Thymus (tissue), 11 donors: ENCODE measurements at regions not wholly inside any gene's neighbourhood (a gene's known extent, or its start where the extent isn't known, plus 50 kb on each side); places are given as distances from the start of the nearest gene placed in this dataset.

ENCODE experiments used
- DNase-seq, 9 donors: peaks; one replicate each; pipeline ENCODE4 v3.0.0-alpha.2; 2013; ENCODE audit warnings: low spot score in 9 of 9, low read depth in 6 of 9, missing footprints in 1 of 9
- H3K27ac ChIP-seq, 2 donors: one replicate each; pipeline ENCODE4 v1.5.1; 2013; ENCODE audit warnings: control low read depth in 1 of 2, low read depth in 1 of 2, low read length in 1 of 2, mild to moderate bottlenecking in 1 of 2, moderate library complexity in 1 of 2
- H3K27me3 ChIP-seq, 2 donors: one replicate each; pipeline ENCODE4 v1.5.1; 2013; ENCODE audit warnings: low read length in 1 of 2; ENCODE audit not compliant: control insufficient read depth in 2 of 2, insufficient read depth in 1 of 2
- H3K36me3 ChIP-seq, 2 donors: one replicate each; pipeline ENCODE4 v1.5.1; 2013; ENCODE audit warnings: low read length in 1 of 2, mild to moderate bottlenecking in 1 of 2, moderate library complexity in 1 of 2; ENCODE audit not compliant: control insufficient read depth in 2 of 2, insufficient read depth in 2 of 2
- H3K4me1 ChIP-seq, 2 donors: one replicate each; pipeline ENCODE4 v1.5.1; 2013; ENCODE audit warnings: low read length in 2 of 2; ENCODE audit not compliant: control insufficient read depth in 2 of 2, insufficient read depth in 2 of 2
- H3K4me3 ChIP-seq, 2 donors: one replicate each; pipeline ENCODE4 v1.5.1; 2013; ENCODE audit warnings: low read length in 2 of 2, control low read depth in 1 of 2, mild to moderate bottlenecking in 1 of 2
- H3K9me3 ChIP-seq, 2 donors: one replicate each; pipeline ENCODE4 v1.5.1; 2013; ENCODE audit warnings: low read length in 1 of 2, mild to moderate bottlenecking in 1 of 2; ENCODE audit not compliant: control insufficient read depth in 2 of 2, insufficient read depth in 1 of 2
- WGBS: extraction: QIAGEN DNeasy Blood & Tissue Kit; methylation state at CpG from one replicate; pipeline ENCODE4 v1.1.7; 2013; 5-methylcytosine and 5-hydroxymethylcytosine counted together
- donor health status: healthy.

- WGBS: 96% methylated on average over 1 of the region's 1 CpG
- Histone ChIP-seq H3K9me3 (no peaks in the 10 kb centered on the region), H3K27me3 (no peaks in the 10 kb centered on the region), H3K4me3 (no peak overlapping the region), H3K4me1 (no peaks in the 10 kb centered on the region), H3K36me3 (no peaks in the 10 kb centered on the region), H3K27ac (no peak overlapping the region)
- DNase-seq: no peak
Observed at GRCh38 chr20:22308934-22309333, 275.4 kb downstream of the FOXA2 start.

GRCh38 chr20:22307409-22307808 is 277.0 kb downstream of the FOXA2 start:
- 67% methylated on average over 1 of the region's 1 CpG for WGBS
- Histone ChIP-seq H3K27me3 (no peaks in the 10 kb centered on the region), H3K4me3 (no peak overlapping the region), H3K27ac (no peak overlapping the region), H3K4me1 (no peaks in the 10 kb centered on the region), H3K36me3 (no peaks in the 10 kb centered on the region), H3K9me3 (no peaks in the 10 kb centered on the region)
- DNase-seq: no peak

GRCh38 chr20:22305381-22305780 is 279.0 kb downstream of the FOXA2 start:
- no peaks in the 10 kb centered on the region for H3K9me3 ChIP-seq
- no peak overlapping the region for H3K4me3 ChIP-seq

GRCh38 chr20:22303523-22303922 is 280.8 kb downstream of the FOXA2 start:
- Histone ChIP-seq H3K9me3 (no peaks in the 10 kb centered on the region), H3K4me3 (no peak overlapping the region), H3K27me3 (no peaks in the 10 kb centered on the region), H3K4me1 (no peaks in the 10 kb centered on the region), H3K36me3 (no peaks in the 10 kb centered on the region), H3K27ac (no peak overlapping the region)
- WGBS: 76% methylated on average over 3 of the region's 3 CpGs
- DNase-seq: no peak

More at GRCh38 chr20:22305381-22305780, 279.0 kb downstream of the FOXA2 start:
- Histone ChIP-seq H3K4me1 (no peaks in the 10 kb centered on the region), H3K27me3 (no peaks in the 10 kb centered on the region), H3K27ac (no peak overlapping the region), H3K36me3 (no peaks in the 10 kb centered on the region)
- 55% methylated on average over 2 of the region's 2 CpGs for WGBS
- DNase-seq: no peak

- H3K4me3 ChIP-seq: no peak overlapping the region
- no peaks in the 10 kb centered on the region for H3K9me3 ChIP-seq
- no peak overlapping the region for H3K27ac ChIP-seq
- no peaks in the 10 kb centered on the region for H3K36me3 ChIP-seq
- WGBS: 95% methylated on average over 2 of the region's 2 CpGs
- no peaks in the 10 kb centered on the region for H3K27me3 ChIP-seq
- DNase-seq: no peak
- no peaks in the 10 kb centered on the region for H3K4me1 ChIP-seq
Observed at GRCh38 chr20:22302039-22302438, 282.3 kb downstream of the FOXA2 start.

GRCh38 chr20:22293886-22294285 is 290.5 kb downstream of the FOXA2 start:
- Histone ChIP-seq H3K27me3 (no peaks in the 10 kb centered on the region), H3K4me1 (no peaks in the 10 kb centered on the region), H3K27ac (no peak overlapping the region), H3K4me3 (no peak overlapping the region), H3K36me3 (no peaks in the 10 kb centered on the region), H3K9me3 (no peaks in the 10 kb centered on the region)
- no peak for DNase-seq
- WGBS: 87% methylated on average over 4 of the region's 4 CpGs

GRCh38 chr20:22289442-22289841 is 294.9 kb downstream of the FOXA2 start:
- DNase-seq: no peak
- H3K4me3 ChIP-seq: no peak overlapping the region
- no peaks in the 10 kb centered on the region for H3K4me1 ChIP-seq
- H3K27ac ChIP-seq: no peak overlapping the region
- no peaks in the 10 kb centered on the region for H3K9me3 ChIP-seq
- WGBS: 64% methylated on average over 5 of the region's 5 CpGs
- H3K27me3 ChIP-seq: no peaks in the 10 kb centered on the region
- no peaks in the 10 kb centered on the region for H3K36me3 ChIP-seq

- DNase-seq: no peak
- 96% methylated on average over 7 of the region's 7 CpGs for WGBS
- Histone ChIP-seq H3K27ac (no peak overlapping the region), H3K27me3 (no peaks in the 10 kb centered on the region), H3K9me3 (no peaks in the 10 kb centered on the region), H3K4me1 (no peaks in the 10 kb centered on the region), H3K4me3 (no peak overlapping the region), H3K36me3 (no peaks in the 10 kb centered on the region)
Observed at GRCh38 chr20:22288957-22289356, 295.4 kb downstream of the FOXA2 start.

- WGBS: 91% methylated on average over 5 of the region's 5 CpGs
- H3K4me3 ChIP-seq: no peak overlapping the region
- no peaks in the 10 kb centered on the region for H3K27me3 ChIP-seq
- no peaks in the 10 kb centered on the region for H3K36me3 ChIP-seq
- H3K27ac ChIP-seq: no peak overlapping the region
- H3K9me3 ChIP-seq: no peaks in the 10 kb centered on the region
- no peak for DNase-seq
- no peaks in the 10 kb centered on the region for H3K4me1 ChIP-seq
Observed at GRCh38 chr20:22288156-22288555, 296.2 kb downstream of the FOXA2 start.

- DNase-seq: no peak
- no peak overlapping the region for H3K27ac ChIP-seq
- no peaks in the 10 kb centered on the region for H3K9me3 ChIP-seq
- no peak overlapping the region for H3K4me3 ChIP-seq
- WGBS: 78% methylated on average over 1 of the region's 1 CpG
- no peaks in the 10 kb centered on the region for H3K4me1 ChIP-seq
- no peaks in the 10 kb centered on the region for H3K27me3 ChIP-seq
- no peaks in the 10 kb centered on the region for H3K36me3 ChIP-seq
Observed at GRCh38 chr20:22285555-22285954, 298.8 kb downstream of the FOXA2 start.
